HG03103 (cell line): ENCODE measurements at regions not wholly inside any gene's neighbourhood (a gene's known extent, or its start where the extent isn't known, plus 50 kb on each side); places are given as distances from the start of the nearest gene placed in this dataset.
"Not testable (repeated sequence)": the region's sequence is repeated elsewhere in the genome, so short reads cannot be mapped to it uniquely, and the experiment has no call there.

Experiments used
- ATAC-seq: cut with Tn5 transposase; IDR thresholded peaks from one replicate; pipeline ENCODE4 v1.9.1; 2021; ENCODE audit warnings: low read depth; ENCODE audit not compliant: unreplicated experiment

- ATAC-seq: no peak
Observed at GRCh38 chr10:125407557-125407956, 247.2 kb upstream of the CTBP2 start.

DNA sequence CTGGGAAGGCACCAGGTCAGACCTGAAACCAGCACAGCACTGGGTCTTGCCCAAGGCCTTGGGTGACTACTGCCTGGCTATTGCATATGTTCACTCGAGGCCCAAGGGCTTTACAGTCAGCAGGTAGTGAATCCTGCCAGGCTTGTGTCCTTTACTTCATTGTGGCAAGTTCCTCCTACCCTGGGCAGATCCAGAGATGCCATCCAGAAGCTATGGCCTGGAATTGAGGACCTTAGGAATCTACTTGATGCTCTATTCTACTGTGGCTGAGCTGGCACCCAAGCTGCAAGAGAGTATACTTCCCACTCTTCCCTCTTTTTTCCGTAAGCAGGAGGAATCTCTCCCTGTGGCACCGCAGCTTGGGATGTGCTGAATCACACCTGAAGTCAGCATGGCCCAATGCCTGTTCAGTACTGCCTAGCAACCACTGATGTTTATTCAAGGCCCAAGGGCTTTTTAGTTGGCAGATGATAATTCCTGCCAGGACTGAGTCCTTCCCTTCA lies 246.7 kb upstream of the CTBP2 start:
- ATAC-seq: no peak

GRCh38 chr10:125404902-125405301 lies 244.5 kb upstream of the CTBP2 start:
- ATAC-seq: not testable (repeated sequence)

DNA sequence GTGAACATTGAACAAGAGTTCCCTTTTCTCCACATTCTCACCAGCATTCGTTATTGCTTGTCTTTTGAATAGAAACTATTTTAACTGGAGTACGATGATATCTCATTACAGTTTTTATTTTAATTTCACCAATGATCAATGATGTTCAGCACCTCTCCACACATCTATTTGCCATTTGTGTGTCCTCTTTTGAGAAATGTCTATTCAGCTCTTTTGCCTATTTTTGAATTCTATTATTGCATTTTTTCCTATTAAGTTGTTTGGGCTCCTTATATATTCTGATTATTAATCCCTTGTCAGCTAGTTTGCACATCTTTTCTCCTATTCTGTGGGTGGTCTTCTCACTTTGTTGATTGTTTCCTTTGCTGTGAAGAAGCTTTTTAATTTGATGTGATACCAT lies 241.1 kb upstream of the CTBP2 start:
- ATAC-seq: no peak

- no peak for ATAC-seq
Observed at GRCh38 chr10:125399289-125399688, 238.9 kb upstream of the CTBP2 start.

DNA sequence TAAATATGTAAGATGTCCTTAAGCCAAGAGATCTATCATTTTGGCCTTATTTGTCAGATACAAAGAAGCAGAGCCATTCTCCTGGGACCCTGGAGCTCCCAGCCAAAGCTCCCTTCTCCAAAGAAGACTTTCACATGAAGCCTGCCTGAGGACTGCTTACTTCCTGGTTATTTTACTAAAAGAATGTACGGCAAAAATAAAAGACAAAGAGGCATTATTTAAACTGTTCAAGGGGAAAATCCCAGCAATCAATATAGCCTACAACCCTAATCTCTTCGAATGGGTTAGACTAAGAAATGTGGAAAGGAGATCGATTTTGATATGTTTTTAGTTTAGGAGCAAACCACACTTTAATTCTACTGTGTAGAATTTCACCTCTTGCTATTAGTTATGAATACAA lies 237.9 kb upstream of the CTBP2 start:
- no peak for ATAC-seq

DNA sequence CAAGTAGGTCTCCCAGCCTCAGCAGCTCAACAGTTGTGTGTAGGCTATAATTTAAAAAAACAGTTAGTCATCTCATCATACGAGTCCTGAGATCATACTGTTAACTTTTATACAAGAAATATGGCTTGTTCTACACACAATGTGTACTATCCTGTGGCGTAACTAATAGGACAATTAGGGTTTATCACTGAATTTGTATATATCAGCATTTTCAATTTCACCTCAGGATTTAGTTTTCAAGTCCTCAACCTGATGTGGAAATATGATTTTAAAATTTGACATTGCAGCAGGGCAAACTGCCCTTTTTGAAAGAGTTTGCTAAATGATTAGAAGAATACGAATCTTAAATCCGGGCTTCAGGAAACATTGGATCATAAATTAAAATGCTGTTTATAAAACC lies 237.2 kb upstream of the CTBP2 start:
- no peak for ATAC-seq

GRCh38 chr10:125396676-125397075 lies 236.3 kb upstream of the CTBP2 start:
- no peak for ATAC-seq

- ATAC-seq: no peak
Observed at GRCh38 chr10:125392609-125393008, 232.2 kb upstream of the CTBP2 start.

GRCh38 chr10:125392154-125392553 lies 231.8 kb upstream of the CTBP2 start:
- ATAC-seq: no peak

DNA sequence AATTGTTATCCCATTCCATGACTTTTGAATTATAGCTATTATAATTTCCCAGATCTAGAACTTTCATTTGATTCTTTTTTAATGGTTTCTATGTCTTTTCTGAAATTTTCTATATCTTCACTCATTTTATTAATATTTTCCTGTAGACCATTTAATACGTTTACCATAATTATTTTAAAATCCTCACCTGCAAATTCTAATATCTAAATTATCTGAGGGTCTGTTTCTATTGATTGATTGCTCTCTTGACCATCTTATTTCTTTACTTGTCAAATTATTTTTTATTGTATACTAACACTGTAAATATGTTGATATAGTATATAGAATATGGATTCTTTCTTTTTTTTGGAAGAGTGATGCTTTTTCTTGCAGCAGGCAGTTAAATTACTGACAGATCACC lies 229.3 kb upstream of the CTBP2 start:
- ATAC-seq: no peak

- no peak for ATAC-seq
Observed at GRCh38 chr10:125379592-125379991, 219.2 kb upstream of the CTBP2 start.

DNA sequence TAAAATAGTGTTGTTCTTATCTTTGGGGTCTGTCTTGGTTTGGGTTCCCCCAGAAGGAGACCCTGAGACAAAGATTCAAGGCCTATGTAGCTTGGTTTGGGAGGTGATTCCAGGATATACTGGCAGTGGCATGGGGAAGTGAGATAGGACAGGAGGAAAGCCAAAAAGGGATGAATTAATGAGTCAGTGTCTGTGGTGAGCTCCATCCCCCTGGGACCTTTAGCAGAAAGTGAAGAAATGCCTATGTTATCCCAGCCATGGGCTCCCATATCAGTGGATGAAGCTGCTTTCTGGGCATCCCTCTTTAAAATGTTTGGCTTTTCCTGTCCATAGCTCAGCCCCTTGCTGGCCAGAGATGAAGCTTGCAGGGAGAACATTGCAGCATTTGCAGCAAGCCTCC lies 217.0 kb upstream of the CTBP2 start:
- no peak for ATAC-seq

DNA sequence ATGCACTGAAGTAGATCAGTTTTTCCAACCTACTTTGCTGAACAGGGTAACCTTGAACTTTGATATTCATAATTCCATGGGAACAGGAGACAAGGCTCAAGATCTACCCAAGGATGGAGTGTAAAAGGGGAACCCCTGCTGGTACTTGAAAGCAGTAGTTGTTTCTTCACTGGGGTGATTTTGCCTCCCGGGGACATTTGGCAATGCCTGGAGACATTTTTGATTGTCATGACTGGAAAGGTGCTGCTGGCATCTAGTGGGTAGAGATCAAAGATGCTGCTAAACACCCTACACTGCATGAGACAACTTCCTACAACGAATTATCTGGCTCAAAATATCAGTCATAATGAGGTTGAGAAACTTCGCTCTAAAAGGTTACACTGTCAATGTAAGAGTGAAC lies 214.8 kb upstream of the CTBP2 start:
- ATAC-seq: no peak

DNA sequence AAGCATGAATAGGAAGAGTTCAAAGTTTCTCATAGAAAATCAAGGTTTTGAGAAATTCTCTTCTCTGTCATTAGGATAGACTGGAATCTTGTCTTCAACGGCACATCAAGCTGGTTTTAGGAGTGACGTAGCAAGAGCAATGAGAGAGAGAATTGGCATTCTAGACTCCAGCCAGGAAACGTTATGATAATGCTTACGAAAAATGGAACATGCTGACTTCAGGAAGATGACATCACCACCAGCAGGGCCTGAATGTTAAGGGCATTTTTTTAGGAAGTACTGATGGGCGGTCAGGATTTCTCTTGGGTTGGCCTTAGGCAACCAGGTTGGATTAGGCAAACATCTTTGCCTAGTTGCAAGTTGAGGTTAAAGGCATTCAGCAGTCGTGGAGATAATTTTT lies 213.2 kb upstream of the CTBP2 start:
- ATAC-seq: no peak

DNA sequence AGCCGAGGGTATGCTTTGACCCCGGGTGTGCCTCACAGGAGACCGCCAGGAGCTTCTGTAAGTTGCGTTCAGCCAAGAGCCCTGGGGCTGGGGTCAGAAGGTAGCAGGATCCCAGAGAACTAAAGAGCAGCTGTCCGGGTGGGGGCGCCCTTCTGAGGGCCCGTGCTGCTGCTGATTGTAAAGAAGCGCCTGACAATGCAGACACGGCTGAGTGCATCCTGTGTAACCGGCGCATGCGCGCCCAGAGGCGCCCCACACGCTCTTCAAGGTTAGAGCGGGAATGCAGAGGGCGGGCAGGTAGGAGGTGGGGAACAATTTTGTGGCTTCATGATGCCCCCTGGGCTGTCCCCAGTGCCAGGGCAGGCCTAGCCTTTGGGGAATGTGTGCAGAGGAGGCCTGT lies 210.2 kb upstream of the CTBP2 start:
- no peak for ATAC-seq

DNA sequence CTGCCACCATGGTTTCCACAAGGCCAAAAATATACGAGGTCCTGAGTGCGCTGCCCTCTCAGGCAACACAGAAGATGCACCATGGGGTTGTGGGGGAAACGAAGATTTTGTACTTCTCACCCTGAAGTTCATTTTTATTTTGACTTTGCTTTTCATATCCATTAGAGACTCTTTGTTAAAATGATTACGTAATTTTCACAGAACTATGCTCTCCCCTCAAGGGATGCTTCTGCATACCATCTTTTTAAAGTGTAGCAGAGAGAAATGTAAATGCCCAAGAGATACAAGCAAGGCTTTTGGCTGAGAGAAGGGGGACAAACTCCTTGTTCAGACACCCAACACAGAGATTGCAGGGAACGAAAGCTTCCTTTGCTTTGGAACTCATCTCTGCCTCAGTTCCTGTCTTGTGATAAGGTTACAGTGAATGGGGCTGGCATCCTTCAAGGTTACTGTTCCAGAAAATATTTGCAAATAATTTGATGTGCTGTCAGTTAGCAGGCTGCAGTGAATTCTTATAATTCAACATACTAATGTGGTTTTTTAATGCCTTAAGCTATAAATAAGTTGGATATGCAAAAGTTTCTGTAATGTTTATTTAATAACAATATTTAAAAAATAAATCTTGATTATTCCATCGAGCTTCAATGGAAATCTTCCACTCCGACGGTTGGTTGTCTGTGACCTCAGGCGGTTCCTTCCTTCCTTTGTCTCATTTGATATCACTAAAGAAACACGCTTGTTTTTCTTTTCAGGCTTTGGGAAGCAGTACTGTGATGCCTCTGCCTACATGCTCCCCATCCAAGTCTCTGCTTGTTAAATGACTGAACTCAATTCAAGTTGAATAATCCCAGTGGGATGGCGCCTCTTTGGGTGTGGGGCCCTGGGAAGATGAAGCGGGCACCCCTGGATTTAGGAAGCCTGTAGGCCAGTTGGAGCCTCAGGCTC lies 209.3 kb upstream of the CTBP2 start:
- ATAC-seq: no peak

DNA sequence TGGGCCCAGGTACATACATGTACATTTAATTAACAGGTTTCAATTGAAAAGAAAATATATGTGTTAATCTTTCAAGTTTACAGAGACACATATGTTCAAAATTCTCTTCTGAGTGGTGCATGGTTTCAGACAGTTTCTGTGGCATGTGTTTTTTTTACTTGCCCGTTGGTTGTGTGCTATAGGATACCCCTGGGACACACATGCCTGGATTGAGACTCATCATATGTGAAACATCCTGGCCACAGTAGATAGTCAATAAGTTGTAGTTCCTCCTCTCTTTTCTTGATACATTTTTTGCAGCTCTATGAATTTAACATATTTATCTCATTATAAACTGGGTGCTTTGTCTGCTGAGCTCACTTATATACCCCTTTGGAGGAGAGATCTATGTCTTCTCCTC lies 207.8 kb upstream of the CTBP2 start:
- ATAC-seq: no peak

DNA sequence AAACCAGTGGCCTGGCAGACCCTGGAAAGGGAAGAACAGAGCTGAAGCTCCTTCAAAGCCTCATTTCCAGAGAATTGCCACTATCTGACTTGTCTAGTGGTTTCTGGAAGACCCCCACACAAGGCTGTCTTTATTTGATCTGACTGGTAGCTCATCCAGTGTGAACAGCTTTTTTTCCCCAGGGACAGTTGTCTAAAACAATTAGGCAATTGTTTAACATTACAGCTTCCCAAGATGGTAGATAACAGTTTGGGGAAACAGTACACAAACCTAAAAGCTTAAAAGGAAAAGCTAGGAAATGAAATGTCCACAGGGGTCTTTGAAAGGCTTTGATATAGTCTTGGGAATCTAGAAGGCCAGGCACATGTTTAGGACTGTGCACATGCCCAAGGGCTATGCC lies 203.4 kb upstream of the CTBP2 start:
- ATAC-seq: no peak

DNA sequence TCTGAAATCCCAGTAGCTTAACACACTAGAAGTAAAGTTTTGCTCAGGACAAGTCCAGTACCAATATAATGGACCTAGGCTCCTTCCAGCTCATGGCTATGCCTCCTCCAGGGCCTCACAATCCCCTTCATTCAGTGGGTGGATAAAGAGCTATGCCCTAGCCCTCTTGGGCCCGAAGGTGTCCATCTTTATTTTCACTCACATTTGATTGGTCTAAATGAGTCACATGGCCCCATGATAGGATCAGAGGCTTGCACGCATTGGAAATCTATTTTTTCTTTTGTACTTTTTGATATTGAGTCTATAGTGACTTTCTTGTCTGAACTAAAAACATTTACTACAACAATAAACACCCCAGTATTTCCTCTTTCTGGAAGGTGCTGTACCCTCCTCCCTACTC lies 202.6 kb upstream of the CTBP2 start:
- no peak for ATAC-seq

DNA sequence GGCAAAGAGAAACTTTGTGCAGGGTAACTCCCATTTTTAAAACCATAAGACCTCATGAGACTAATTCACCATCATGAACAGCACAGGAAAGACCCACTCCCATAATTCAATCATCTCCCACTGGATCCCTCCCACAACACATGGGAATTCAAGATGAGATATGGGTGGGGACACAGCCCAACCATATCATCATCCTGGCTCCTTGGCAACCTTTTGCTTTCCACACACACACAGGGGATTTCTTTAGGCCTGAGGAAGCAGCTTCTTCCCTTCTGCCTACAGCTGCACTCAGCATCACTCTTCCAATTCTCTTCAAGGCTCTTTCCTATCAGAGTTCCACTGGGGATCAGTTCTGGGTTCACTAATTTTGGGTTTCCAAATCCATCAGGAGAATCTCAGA lies 199.0 kb upstream of the CTBP2 start:
- no peak for ATAC-seq

- no peak for ATAC-seq
Observed at GRCh38 chr10:125355657-125356056, 195.3 kb upstream of the CTBP2 start.
